ENCODE measurements at regions not wholly inside any gene's neighbourhood (a gene's known extent, or its start where the extent isn't known, plus 50 kb on each side); places are given as distances from the start of the nearest gene placed in this dataset.

GRCh38 chr7:35581605-35582210, 113.2 kb downstream of the HERPUD2 start:
- DNase-seq, result no peak

GRCh38 chr7:35576031-35576573, 118.8 kb downstream of the HERPUD2 start:
- DNase-seq, result no peak

GRCh38 chr7:35571611-35572240, 123.2 kb downstream of the HERPUD2 start:
- DNase-seq, result no peak

GRCh38 chr7:35570937-35571336, 124.0 kb downstream of the HERPUD2 start:
- DNase-seq, result no peak

- peak; percentile 3 for DNase-seq
These were observed 129.0 kb downstream of the HERPUD2 start for GRCh38 chr7:35565927-35566326.

GRCh38 chr7:35558841-35559240, 136.1 kb downstream of the HERPUD2 start:
- no peak for DNase-seq

- DNase-seq, result no peak
These were observed 138.1 kb downstream of the HERPUD2 start for GRCh38 chr7:35556515-35557471.

GRCh38 chr7:35555934-35556333, 139.0 kb downstream of the HERPUD2 start:
- DNase-seq, result no peak

- DNase-seq, result no peak
These were observed 139.5 kb downstream of the HERPUD2 start for GRCh38 chr7:35555386-35555785.

GRCh38 chr7:35553519-35553918, 141.4 kb downstream of the HERPUD2 start:
- no peak for DNase-seq

- DNase-seq, result no peak
These were observed 142.2 kb downstream of the HERPUD2 start for GRCh38 chr7:35552691-35553090.

- no peak for DNase-seq
These were observed 143.4 kb downstream of the HERPUD2 start for GRCh38 chr7:35551321-35552081.

- no peak for DNase-seq
These were observed 144.1 kb downstream of the HERPUD2 start for GRCh38 chr7:35550831-35551230.

- DNase-seq, result no peak
These were observed 145.2 kb downstream of the HERPUD2 start for GRCh38 chr7:35549781-35550180.

GRCh38 chr7:35548291-35548690, 146.6 kb downstream of the HERPUD2 start:
- no peak for DNase-seq

GRCh38 chr7:35546691-35547429, 148.1 kb downstream of the HERPUD2 start:
- no peak for DNase-seq

- no peak for DNase-seq
These were observed 149.1 kb downstream of the HERPUD2 start for GRCh38 chr7:35545831-35546230.

- DNase-seq, result no peak
These were observed 150.8 kb downstream of the HERPUD2 start for GRCh38 chr7:35544028-35544742.

GRCh38 chr7:35537067-35538023, 157.6 kb downstream of the HERPUD2 start:
- peak; percentile 53 for DNase-seq

GRCh38 chr7:35536396-35536826, 158.5 kb downstream of the HERPUD2 start:
- DNase-seq, result no peak

Data from fibroblast of upper back skin (primary cell).